K562 (cell line): ENCODE measurements at regions not wholly inside any gene's neighbourhood (a gene's known extent, or its start where the extent isn't known, plus 50 kb on each side); places are given as distances from the start of the nearest gene placed in this dataset.

Experiments
- ATAC-seq: fragments of 200-7000 bp; cut with Tn5 transposase; 3 replicates; pipeline ENCODE4 v1.9.1; 2020; ENCODE audit warnings: moderate library complexity
- BruUV-seq: library from RNA; stranded (reverse); fragments of 400-500 nt; replicated peaks from 2 replicates; lab custom pipeline; 2021; lab: Mats Ljungman, UMichigan
- CTCF ChIA-PET: fragments of 300-600 bp; formaldehyde crosslinking; extraction: SDS; loops from one replicate; lab custom pipeline; 2021; ENCODE audit warnings: low intra/inter-chr PET ratio; lab: Yijun Ruan, JAX
- POLR2A ChIA-PET: fragments of 300-600, 350-650 bp; sonication (Branson Sonifier 250); formaldehyde crosslinking; extraction: SDS; loops from one replicate; lab custom pipeline; 2021; ENCODE audit warnings: antibody characterized with exemption, inconsistent platforms; lab: Yijun Ruan, JAX
- DNase-seq, 4 experiments: peaks; one replicate each; pipeline versions ENCODE4 v3.0.0 to v3.0.0-alpha.2; 2011 to 2018; ENCODE audit warnings: low spot score in 3 of 4, mixed read lengths in 3 of 4; ENCODE audit errors: extremely low read depth in 1 of 4
- FAIRE-seq: peaks from 2 replicates; lab custom pipeline; 2011; peaks lifted over from hg19 to GRCh38; lab: Jason Lieb, UNC
- H2AFZ ChIP-seq: 2 replicates; pipeline ENCODE4 v1.6.0; 2011; ENCODE audit warnings: low read depth, low read length, control low read depth, inconsistent platforms
- H3K27ac ChIP-seq: fragments of 200-600 bp; 3 replicates; pipeline ENCODE4 v1.8.0; 2011; ENCODE audit warnings: low read depth, mild to moderate bottlenecking, control low read depth, inconsistent platforms, low read length, moderate library complexity, mixed read lengths; ENCODE audit errors: extremely low read depth
- H3K27me3 ChIP-seq, 2 experiments: fragments of 300-600 bp in 1 of 2; 2 replicates in 1 of 2; 3 replicates in 1 of 2; pipeline versions ENCODE4 v1.6.0 to v1.8.0; 2011; ENCODE audit warnings: inconsistent platforms in 2 of 2, low read length in 2 of 2, mild to moderate bottlenecking in 1 of 2, mixed read lengths in 1 of 2, moderate library complexity in 1 of 2; ENCODE audit not compliant: control insufficient read depth in 2 of 2, insufficient read depth in 2 of 2
- H3K36me3 ChIP-seq: fragments of 300-600 bp; 3 replicates; pipeline ENCODE4 v1.8.0; 2011; ENCODE audit warnings: mild to moderate bottlenecking, low read length, inconsistent platforms; ENCODE audit not compliant: control insufficient read depth, insufficient read depth
- H3K4me1 ChIP-seq, 2 experiments: fragments of 200-600 bp in 1 of 2; replicated peaks in 1 of 2; 2 replicates in 1 of 2; 3 replicates in 1 of 2; pipeline versions ENCODE4 v1.5.1 to v1.8.0; 2011; ENCODE audit warnings: inconsistent platforms in 2 of 2, low read length in 2 of 2, mild to moderate bottlenecking in 1 of 2, mixed read lengths in 1 of 2, moderate library complexity in 1 of 2; ENCODE audit not compliant: control insufficient read depth in 2 of 2, insufficient read depth in 2 of 2
- H3K4me2 ChIP-seq: 2 replicates; pipeline ENCODE4 v1.6.1; 2011; ENCODE audit warnings: low read length, control low read depth, inconsistent platforms, mixed read lengths; ENCODE audit not compliant: insufficient read depth
- H3K4me3 ChIP-seq: fragments of 200-600 bp; sonication (generic), shearing (Covaris generic); 2 replicates; pipeline ENCODE4 v1.5.1; 2016; ENCODE audit warnings: control low read depth, inconsistent platforms
- H3K79me2 ChIP-seq: fragments of 200-600 bp; 3 replicates; pipeline ENCODE4 v1.8.0; 2011; ENCODE audit warnings: low read length, inconsistent platforms; ENCODE audit not compliant: control insufficient read depth, insufficient read depth
- H3K9ac ChIP-seq, 2 experiments: 2 replicates each; pipeline versions ENCODE4 v1.6.0 to v1.6.1; 2011; ENCODE audit warnings: low read depth in 2 of 2, low read length in 2 of 2, control low read depth in 1 of 2, inconsistent platforms in 1 of 2, mild to moderate bottlenecking in 1 of 2, mixed read lengths in 1 of 2; ENCODE audit not compliant: insufficient read depth in 1 of 2
- H3K9me1 ChIP-seq: one replicate; pipeline ENCODE4 v1.6.0; 2011; ENCODE audit warnings: inconsistent platforms, mild to moderate bottlenecking, low read length, moderate library complexity; ENCODE audit not compliant: control insufficient read depth, insufficient read depth
- H3K9me3 ChIP-seq: replicated peaks from 2 replicates; pipeline ENCODE4 v1.5.1; 2011; ENCODE audit warnings: low read depth, low read length, inconsistent platforms; ENCODE audit not compliant: control insufficient read depth, insufficient read depth
- H4K20me1 ChIP-seq: replicated peaks from 2 replicates; pipeline ENCODE4 v1.6.1; 2011; ENCODE audit warnings: low read length, inconsistent platforms, mixed read lengths; ENCODE audit not compliant: control insufficient read depth, insufficient read depth
- MNT ChIP-seq, 2 experiments: fragments of 450-650 bp; conservative IDR thresholded peaks; 2 replicates each; pipeline ENCODE4 v1.6.1; 2017; ENCODE audit warnings: mild to moderate bottlenecking in 2 of 2, moderate library complexity in 2 of 2
- SPI1 ChIP-seq: IDR thresholded peaks from 2 replicates; pipeline ENCODE4 v1.6.1; 2011; ENCODE audit warnings: low read depth, low read length, control low read depth, borderline replicate concordance
- in situ Hi-C: fragments of 300-500 bp; cut with MboI; formaldehyde crosslinking; loops from 4 replicates; pipeline ENCODE4 v1.15.0; 2018; ENCODE audit warnings: inconsistent platforms, mixed read lengths
- intact Hi-C: fragments of 100-400 bp; cut with micrococcal nuclease; formaldehyde crosslinking; loops from 2 replicates; pipeline ENCODE4 v1.14.2; 2022
- TF ChIP-seq, protein P1 (sequence below): fragments of 250-450 bp; sonication (Bioruptor Pico); IDR thresholded peaks from 2 replicates; pipeline ENCODE4 v1.8.0; 2021; ENCODE audit warnings: mild to moderate bottlenecking, moderate library complexity

DNA sequence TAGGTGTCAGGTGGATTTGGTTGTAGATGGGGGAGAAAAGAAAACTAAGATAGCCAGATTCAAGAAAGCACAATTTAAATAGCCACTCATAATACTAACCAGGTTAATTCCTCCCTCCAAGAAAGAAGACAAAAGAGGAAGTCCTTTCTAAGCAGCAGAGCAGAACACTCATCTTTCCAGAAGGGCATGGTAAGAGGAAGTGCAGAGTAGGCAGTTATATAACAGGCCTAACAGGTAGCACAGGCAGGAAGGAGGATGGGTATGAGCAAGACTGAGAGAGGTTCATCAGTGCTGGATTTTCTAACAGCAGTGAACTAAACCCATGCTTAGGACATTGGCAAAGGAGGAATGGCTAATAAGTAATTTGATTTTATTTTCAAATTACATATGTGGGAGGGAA is 517.5 kb downstream of the PLPP3 start:
- Histone ChIP-seq H3K9ac (no peak overlapping the region), H2AFZ (no peak overlapping the region), H3K79me2 (no peaks in the 10 kb centered on the region), H3K4me1 (no peaks in the 10 kb centered on the region), H4K20me1 (no peaks in the 10 kb centered on the region), H3K4me3 (no peak overlapping the region), H3K9me1 (no peaks in the 10 kb centered on the region), H3K27ac (no peak overlapping the region), H3K27me3 (no peaks in the 10 kb centered on the region), H3K36me3 (no peaks in the 10 kb centered on the region), H3K4me2 (no peak overlapping the region), H3K9me3 (no peaks in the 10 kb centered on the region; the same call in 1 of the 2 replicates)
- TF ChIP-seq SPI1 (peak; percentile 35; the same call in 1 of the 2 replicates), MNT (conservative IDR thresholded peaks at IDR 0.05) (no peak)
- TF ChIP-seq, protein P1, sequence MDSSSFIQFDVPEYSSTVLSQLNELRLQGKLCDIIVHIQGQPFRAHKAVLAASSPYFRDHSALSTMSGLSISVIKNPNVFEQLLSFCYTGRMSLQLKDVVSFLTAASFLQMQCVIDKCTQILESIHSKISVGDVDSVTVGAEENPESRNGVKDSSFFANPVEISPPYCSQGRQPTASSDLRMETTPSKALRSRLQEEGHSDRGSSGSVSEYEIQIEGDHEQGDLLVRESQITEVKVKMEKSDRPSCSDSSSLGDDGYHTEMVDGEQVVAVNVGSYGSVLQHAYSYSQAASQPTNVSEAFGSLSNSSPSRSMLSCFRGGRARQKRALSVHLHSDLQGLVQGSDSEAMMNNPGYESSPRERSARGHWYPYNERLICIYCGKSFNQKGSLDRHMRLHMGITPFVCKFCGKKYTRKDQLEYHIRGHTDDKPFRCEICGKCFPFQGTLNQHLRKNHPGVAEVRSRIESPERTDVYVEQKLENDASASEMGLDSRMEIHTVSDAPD (CRISPR knock-in tag), result no peak
- CTCF ChIA-PET, result no interaction called here
- intact Hi-C loops (no loop called here), in situ Hi-C loops (no loop called here)
- BruUV-seq, result no TSS peak
- POLR2A ChIA-PET, result no interaction called here
- ATAC-seq (no peak), FAIRE-seq (no peak), DNase-seq (no peak)
